Umbilical cord (tissue), 1 donor: ENCODE measurements at regions not wholly inside any gene's neighbourhood (a gene's known extent, or its start where the extent isn't known, plus 50 kb on each side); places are given as distances from the start of the nearest gene placed in this dataset.

Experiments
- DNase-seq: peaks from one replicate; pipeline ENCODE4 v3.0.0-alpha.2; 2015; ENCODE audit warnings: low spot score

DNA sequence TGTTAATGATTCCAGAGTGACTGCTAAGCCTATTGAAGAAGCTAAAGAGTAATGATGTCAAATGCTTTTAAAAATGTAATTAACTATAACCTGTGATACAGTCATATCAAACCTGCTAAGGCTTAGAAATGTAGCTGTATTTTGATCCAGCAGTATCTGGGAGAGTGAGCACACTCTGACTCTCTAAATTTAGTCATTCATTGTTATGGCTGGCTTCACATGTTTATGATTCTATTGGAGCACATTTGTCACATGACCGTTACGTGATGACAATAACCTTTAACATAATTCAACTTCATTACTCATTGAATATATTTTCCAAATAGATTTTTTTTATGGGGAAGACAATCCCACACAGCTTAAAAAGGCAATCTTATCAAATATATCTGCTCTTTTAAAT lies 587.1 kb downstream of the LMO4 start:
- no peak for DNase-seq

DNA sequence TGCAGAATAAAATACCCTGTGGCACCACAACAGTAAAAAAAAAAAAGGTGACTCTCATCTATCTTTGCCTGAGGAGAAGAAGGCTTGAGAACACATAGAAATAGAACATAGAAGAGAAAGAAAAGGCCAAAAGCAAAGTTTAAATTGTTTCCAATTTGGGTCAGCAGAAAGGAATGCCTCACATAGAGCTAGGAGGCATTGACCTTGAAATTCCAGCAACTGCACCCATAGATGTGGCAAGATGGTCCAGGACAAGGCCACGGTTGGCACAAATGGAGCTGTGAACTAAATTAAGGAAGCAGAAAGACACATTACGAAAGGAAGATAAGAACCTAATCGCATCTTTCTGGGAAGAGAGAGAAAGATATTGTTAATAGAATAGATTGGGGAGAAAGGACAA lies 588.3 kb downstream of the LMO4 start:
- DNase-seq: no peak

DNA sequence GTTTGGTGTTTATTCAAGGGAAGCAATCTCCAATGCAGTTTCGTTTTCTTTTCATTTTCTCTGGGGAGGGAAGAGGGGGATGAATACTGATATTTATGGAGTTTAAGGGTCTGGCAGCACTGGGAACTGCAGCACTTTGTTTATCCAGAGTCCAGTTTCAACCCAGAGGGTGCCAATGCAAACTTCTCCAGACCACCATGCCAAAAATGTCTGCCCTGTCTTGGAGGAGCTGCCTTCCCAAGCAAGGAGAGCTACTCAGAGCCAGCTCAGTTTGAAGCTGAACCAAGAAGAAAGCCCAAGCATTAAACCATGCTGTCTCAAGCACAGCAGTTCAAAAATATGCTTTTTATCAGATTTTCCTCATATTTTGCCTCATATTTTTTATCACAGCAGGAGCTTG lies 589.7 kb downstream of the LMO4 start:
- no peak for DNase-seq

DNA sequence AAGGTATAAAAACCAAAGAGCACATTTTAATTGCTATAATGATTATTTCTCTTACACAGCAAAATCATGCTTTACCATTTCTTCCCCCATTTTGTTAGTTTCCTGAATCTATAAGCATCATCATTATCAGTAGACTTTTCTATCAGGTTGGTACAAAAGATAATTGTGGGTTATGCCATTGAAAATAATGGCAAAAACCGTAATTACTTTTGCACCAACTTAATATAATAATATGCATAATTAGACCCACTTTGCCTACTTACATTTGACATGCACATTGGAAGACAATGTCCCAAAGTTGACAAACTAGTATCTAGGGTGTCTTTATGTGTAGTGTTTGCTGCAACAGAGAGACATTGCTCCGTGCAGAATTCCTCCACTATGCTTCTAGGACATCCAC lies 594.2 kb downstream of the LMO4 start:
- no peak for DNase-seq

DNA sequence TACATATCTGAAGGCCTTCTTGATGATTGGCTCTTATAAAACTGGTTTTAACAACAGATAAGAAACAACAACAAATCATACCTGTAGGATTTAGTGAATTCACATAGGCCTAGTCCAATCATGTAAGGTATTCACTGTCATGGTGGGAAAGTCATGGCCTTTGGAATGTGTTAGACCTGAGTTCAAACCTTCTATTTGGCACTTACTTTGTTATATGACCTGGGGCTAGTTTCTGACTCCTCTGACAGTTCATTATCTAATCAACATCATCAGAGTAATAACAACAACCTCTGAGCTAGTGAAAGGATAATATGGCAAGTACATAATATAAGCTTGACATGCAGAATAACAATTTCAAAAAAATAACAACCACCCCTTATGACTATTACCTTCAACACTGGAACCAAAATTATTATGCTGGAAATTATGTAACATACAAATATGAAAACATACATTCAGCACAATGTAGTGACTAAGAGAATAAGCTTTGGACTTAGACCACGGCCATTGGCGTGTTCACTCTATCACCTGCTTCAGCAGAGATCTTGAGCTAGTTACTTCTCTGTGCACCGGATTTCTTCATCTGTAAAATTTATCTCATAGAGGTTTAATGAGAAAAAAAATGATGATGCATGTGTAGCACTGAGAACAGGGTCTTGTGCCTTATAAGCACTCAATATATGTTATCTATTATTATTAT lies 597.6 kb downstream of the LMO4 start:
- no peak for DNase-seq

DNA sequence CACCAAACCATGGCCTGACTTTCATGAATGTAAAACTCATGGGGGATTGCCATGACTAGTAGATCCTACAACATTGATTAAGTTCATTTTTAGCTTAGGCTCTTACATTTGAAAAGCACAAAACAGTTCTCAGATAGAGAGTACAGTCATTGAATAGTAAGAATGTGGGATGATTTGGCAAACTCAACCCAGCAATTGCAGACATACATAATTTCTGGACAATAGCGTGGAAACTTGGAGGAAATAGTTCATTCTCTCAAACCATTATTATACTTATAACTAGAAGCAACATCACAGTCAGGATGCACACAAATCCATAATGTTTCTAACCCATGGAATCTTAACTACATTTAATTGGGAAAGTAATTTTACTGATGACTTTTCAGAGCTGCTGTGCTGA lies 598.2 kb downstream of the LMO4 start:
- DNase-seq: peak; percentile 16

DNA sequence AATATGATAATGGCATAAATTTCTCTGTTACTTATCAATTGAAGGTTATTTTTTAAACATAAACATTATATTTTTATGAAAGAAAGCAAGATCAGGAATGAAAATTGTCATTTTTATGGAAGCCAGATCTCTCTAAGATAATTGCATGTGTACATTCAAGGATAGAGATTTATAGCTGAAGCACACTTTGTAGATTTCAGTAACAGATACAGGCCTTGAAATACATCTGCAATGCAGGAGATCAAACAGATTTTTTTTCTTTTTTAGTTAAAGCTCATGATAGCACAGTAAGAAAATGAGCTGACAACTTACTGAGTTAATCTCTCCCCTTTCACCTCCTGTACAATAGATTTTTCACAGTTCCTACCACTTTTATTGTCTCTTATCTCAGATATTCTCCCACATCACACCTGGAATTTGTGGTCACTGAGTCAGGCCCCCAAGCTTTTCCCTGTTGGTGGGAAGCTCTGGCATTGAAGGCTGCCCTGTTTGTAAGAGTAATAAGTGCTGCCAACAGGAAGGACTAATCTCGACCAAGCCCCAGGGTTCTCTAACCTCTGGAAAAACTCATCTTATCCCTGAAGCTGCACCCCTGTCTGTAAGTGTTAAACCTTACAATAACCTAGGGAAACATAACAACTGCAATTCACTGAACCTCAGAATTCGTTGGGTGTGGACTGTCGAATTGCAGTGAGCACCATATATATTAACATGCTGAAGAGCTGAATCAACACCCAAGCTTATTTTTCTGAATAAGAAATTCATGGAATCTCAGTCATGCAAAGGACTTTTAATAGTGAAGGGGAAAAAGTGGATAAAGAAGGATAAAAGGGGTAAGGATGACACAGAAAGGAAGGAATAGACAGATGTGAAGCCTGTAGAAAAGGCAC lies 599.0 kb downstream of the LMO4 start:
- DNase-seq: peak; percentile 59

DNA sequence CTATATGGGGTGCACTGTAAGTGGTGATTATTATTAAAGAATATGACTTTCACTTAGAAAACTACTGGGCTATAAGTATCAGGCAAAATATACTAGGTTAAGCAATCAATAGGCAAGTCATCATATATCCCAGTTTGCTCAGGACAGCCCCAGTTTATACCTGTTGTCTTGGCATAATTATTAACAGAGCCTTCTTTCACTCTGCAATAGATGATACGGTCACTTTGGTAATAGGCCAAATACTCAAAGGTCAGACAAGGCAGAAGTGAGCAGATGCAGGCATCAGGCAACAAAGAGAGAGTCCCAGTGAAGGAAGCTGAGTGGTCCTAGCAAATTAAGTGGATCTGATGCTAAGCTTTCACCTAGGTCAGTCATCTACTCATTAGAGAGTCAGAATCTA lies 599.9 kb downstream of the LMO4 start:
- DNase-seq: no peak

DNA sequence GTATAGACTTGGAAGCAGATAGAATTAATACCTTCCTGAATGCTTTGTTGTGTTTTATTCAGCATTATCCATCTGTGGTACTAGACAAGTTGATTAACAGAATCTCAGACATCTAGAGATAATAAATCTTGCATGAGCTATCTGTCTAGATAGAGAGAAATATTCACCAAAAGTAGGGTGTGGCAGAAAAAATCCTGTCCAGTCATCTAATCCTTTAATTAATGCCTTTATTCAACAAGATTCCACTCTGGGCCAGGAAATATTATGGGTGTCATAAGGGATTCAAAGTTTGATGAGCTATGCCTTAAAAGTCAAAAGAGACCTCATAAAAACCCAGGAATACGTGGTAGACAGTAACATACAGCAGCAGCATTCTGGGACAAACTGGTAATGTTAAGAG lies 601.2 kb downstream of the LMO4 start:
- peak; percentile 46 for DNase-seq

DNA sequence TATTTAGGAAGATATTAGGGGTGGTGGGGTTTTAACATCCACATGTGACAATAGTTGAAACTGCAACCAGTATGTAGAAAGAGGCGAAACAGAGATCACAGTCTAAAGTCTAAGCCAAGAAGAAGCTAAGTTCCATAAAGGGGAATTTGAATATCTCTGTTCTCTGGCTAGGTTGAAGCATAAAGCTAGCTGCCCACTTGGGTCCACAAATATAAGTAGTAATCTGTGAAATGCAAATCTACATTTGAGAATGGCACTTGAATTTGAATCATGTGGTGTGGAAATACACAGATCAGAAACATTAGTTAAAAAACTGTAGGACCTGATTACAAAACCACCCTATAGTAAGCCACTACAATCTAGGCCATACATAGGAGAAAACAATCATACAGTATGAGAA lies 602.1 kb downstream of the LMO4 start:
- DNase-seq: no peak

DNA sequence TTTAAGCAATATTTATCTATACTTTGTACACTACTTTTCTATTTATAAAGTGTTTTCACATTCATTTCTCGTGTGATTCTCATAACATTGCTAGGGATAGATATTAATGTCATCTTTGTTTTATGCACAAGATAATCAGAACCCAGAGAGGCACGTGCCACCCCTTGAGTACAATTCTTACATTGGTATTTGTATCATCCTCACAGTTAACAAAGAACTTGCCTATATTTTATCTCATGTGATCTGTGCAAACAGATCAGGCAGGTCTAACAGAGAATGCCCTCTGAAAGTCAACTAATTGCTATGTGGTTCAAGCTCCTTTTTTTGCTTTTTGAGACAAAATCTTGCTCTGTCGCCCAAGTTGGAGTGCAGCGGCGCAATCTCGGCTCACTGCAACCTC lies 604.5 kb downstream of the LMO4 start:
- no peak for DNase-seq

DNA sequence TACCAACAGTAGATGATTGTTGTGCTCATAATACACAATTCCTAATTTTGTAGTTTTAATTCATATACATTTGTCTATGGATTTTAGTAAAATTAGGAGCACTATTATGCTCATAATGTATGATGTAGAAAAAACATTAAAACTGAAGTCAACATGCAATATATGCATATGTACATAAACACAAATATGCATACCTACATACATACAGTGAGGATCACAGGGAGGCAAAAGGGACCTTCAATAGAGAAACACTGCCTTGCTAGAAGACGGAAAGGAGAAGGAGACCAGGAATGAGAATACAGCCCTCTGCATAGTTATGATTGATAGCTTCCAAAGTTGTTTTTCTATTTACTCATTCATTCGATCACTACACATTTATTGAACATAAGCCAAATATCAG lies 606.5 kb downstream of the LMO4 start:
- DNase-seq: no peak

DNA sequence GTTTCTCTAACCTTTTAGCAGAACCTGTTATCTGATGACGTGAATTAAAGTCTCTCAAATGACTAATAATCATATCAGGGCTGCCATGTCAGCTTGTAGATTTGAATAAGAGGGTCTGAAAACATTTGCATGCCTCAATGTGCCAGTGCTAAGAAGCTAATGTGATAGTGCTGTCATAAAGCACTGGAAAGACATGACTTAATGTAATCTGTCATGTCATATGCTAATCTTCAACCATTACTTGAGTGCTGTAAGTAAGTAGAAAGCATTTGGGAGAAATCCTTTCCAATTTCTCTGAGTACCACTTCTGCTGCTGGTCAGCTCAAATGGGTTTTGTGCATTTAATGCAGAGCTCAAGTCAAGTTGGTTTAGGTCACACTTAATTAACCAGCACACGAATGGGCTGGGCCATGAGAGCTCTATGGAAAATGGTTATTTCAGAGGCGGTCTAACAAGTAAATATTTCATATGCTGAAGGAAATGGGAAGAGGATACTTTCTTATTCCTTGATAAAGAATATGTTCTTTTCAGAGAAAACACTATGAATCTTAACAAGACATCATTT lies 609.2 kb downstream of the LMO4 start:
- no peak for DNase-seq

DNA sequence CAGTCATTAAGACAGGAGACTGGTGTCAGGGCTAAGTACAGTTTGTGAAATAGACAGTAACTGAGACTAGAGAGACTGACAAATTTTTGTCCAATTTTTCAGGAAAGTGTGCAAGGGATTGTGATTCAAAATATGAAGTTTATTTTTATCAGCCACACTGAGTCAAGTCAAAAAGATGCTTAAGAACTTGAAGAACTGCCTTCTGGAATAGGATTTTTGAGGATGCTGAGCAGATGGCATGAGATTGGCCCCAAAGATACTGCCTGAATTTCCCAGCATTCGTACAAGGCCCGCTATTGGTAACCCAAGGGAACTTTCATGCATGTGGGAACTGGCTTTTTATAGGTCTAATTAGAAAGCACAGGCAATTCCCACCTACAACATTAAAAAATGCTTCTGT lies 610.0 kb downstream of the LMO4 start:
- DNase-seq: no peak

DNA sequence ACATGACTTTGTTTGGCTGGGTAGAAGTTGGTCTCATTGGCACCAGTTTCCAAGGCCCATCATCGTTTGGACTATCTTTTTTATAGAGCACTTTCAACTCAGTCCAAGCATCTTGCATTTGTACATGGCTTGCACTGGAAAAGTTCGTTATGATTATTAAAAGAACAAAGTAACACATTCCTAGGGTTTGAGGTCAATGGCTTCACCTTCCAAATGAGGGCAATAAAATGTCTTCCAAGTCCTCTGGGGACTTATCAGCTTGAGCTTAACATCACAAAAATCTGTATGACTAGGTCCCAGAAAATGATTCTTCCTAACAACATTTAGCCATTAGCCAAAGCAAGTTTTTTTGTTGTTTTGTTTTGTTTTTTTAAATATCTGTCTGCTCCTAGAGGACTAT lies 610.8 kb downstream of the LMO4 start:
- no peak for DNase-seq

DNA sequence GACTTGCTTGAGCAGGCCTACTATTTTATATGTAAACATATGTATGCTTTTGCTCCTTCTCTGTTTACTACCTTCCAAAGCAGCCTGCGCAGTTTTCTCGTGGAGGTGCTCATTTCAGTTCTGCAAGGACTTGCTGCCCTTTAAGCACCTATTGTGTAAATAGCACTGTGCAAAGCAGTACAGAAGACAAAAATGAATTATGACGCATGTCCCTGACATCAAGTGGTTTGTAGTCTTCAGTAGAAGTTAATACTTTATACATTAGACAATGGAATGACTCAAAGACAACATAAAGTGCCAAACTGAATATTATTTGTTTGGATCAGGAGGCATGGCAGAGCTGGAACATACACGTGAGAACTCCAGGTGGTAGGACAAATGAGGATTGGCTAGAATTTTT lies 611.7 kb downstream of the LMO4 start:
- no peak for DNase-seq

DNA sequence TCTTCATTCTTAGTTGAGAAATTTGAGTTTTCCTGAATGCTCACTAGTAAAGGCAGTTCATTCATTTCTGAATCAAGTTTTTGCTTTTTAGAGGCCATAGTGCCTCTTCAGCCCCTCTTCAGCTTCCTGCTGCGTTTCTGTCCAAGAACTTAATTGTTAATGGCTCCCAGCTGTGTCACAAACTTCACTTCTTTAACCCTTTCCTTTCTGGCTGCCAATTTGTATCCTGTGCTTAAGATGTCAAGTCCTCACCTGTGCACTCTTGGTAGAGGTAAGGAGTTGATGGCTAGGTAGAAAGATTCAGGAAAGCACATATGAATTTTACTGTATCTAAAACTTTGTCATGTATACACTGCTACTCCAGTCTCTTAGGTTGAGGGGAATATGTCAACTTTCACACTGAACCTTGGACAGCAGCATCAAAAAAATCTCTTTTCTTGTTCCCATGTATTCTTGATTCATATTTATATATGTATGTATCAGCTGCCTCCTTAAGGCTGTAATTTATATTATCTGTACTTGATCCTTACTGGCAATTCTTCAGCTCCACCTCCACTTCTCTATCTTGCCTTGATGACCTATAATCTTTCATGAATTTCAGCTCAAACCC lies 612.8 kb downstream of the LMO4 start:
- no peak for DNase-seq

DNA sequence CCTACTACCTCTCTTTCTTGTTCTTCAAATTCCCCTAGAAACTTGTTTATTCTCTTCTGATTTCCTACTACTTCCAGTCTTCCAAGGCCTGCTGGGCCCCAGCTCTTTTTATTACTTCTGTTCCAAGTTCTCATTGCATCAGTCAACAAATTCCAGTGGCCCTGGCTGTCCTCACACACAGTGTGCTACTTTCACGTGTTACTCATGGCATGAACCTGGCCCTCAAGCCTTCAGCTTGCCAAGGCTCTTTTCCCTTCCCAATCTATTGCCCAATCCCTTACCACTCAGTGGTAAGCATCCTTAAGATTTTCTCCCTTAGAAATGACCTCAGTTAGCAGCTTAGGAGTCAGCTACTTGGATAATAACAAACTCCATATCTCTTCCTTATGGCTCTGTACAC lies 613.5 kb downstream of the LMO4 start:
- no peak for DNase-seq

DNA sequence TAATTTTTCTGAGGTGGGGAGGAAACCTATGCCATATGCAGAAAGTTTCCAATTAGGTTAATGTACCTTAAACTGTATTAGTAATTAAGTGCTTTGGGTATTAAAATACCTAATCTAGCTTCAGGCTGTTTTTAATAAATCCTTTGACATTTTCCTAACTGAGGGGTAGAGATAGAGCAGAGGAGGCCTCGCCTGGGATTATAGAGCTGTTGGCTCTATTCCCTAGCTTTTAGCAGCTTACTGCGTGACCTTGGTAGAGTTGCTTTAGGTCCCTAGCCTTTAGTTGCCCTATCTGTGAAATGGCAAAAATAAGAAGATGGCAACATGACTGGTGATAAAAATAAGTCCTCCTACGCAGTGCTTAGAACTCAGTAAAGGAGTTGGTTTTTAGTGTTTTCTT lies 621.0 kb downstream of the LMO4 start:
- DNase-seq: no peak

DNA sequence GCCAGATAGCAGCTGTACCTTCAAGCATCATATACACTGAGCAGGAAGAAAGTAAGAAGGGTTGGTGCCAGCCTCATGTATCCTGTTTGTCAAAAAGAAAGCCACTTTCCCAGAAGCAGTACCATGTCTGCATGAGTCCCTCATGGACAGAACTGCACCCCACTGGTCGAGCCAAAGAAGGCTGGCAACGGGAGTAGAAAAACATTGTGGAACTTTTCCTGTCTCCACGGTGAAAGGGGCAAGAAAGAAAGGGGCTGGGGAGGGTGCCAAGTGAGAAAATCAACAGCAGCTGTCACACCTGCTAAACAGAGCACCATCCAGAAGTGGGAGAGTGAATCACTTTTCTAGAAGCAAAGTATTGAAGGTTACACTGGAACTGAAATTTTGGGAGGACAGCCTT lies 621.7 kb downstream of the LMO4 start:
- DNase-seq: no peak

DNA sequence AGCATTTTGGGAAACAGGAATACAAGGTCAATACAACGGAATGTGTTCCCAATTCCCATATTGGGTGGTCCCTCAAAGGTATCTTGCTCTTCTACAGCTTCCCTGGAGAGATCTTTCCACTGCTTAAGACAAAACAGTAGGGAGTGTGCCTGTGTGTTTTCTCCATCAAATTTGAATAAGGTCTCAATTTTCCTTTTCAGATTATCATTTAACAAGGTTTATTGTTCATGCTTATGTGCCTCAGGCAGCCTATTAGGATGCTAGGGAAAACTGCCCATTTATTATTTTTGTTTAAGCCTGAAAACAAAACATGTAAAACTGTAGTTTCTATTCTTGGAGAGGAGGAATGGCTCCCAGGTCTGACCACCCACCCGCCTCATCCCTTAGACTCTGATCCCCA lies 622.7 kb downstream of the LMO4 start:
- no peak for DNase-seq

DNA sequence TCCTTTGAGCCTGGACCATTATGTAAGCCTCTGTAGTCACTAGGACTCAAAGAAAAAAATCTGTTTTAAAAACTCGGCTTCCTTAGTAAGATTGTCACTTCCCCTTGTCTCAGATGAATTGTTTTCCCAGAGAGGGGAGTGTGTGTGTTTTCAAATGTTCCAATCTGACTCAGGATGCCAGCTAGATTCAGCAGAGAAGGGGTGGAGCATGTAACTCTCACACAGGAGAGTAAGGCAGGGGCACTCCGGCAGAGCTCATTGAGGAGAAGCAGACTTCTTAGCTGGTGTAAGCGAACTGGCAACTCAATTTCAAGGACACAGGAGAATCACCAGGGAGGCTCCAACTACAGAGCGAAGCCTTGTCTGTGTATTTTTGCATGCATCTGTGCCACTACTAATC lies 623.2 kb downstream of the LMO4 start:
- peak; percentile 52 for DNase-seq

DNA sequence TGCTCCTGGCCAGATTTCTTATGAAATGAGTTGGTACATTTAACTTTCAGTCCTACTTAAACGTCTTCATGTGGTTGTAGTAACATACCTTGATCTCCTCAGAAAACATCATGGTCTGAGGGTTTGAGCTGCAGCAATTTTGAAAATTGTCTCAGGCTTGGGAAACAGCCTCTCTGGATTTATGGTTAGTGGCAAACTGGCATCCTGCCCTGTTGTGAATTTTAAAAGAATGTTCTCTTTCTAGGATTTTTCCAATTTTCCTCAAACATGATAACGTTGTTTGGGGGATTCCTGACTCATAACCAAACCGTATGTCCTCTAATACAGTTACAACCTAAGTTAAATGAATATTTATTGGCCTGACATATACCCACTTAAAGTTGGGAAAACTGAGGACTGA lies 624.4 kb downstream of the LMO4 start:
- no peak for DNase-seq
